Panc1 (cell line): ENCODE measurements at regions not wholly inside any gene's neighbourhood (a gene's known extent, or its start where the extent isn't known, plus 50 kb on each side); places are given as distances from the start of the nearest gene placed in this dataset.

ENCODE experiments used
- CTCF ChIP-seq: fragments of 450-650 bp; IDR thresholded peaks from 2 replicates; pipeline ENCODE4 v1.5.1; 2017; ENCODE audit warnings: mild to moderate bottlenecking
- POLR2AphosphoS5 ChIP-seq: IDR thresholded peaks from 2 replicates; pipeline ENCODE4 v1.6.1; 2012; ENCODE audit warnings: mild to moderate bottlenecking, low read depth, low read length, moderate library complexity
- REST ChIP-seq, 2 experiments: IDR thresholded peaks; 2 replicates each; pipeline ENCODE4 v1.6.1; 2011 to 2012; ENCODE audit warnings: low read depth in 2 of 2, control low read depth in 1 of 2, low read length in 1 of 2, mild to moderate bottlenecking in 1 of 2, moderate library complexity in 1 of 2; ENCODE audit not compliant: insufficient read depth in 1 of 2
- SIN3A ChIP-seq: IDR thresholded peaks from 2 replicates; pipeline ENCODE4 v1.6.1; 2012; ENCODE audit warnings: low read depth, mild to moderate bottlenecking, low read length, moderate library complexity, borderline replicate concordance; ENCODE audit not compliant: insufficient read depth
- TCF7L2 ChIP-seq: IDR thresholded peaks from 2 replicates; pipeline ENCODE4 v1.6.1; 2011; ENCODE audit warnings: mild to moderate bottlenecking, low read depth, low read length, inconsistent platforms

DNA sequence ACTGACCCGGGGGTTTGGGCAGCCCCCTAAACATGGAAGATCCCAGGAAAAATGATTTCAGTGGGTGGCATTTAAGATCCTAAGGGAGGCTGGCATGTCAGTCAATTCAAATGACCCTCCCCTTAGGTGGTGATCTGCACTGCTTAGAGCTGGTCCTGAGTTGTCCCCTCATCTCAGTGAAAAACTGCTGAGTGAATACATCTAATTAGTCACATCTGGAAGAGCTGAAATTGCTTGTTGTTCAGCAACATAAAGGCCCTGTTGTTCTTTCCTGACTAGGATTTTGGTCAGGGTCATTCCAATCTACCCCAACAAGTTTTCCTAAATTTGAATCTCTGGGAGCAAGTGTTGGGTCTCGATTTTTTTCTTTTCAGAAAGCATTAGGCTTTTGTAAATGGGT lies 126.4 kb downstream of the LCA5 start:
- TF ChIP-seq CTCF (no peak), TCF7L2 (no peak), REST (IDR thresholded peaks at IDR 0.05; ENCODE audit: insufficient read depth in 1 of 2, low read depth in 2 of 2, low read length in 1 of 2) (no peak), POLR2AphosphoS5 (no peak), SIN3A (no peak)
